Small intestine (tissue), 7 donors: ENCODE measurements at regions not wholly inside any gene's neighbourhood (a gene's known extent, or its start where the extent isn't known, plus 50 kb on each side); places are given as distances from the start of the nearest gene placed in this dataset.
"Not testable (repeated sequence)": the region's sequence is repeated elsewhere in the genome, so short reads cannot be mapped to it uniquely, and the experiment has no call there.

Source experiments
- DNase-seq, 2 donors: peaks; one replicate each; pipeline versions ENCODE4 v3.0.0 to v3.0.0-alpha.2; 2013
- FAIRE-seq: peaks from 2 replicates; lab custom pipeline; 2012; peaks lifted over from hg19 to GRCh38; lab: Jason Lieb, UNC
- H3K27ac ChIP-seq, 3 donors: one replicate each; pipeline ENCODE4 v1.5.1; 2013; ENCODE audit warnings: low read length in 2 of 3, mild to moderate bottlenecking in 2 of 3, control low read depth in 1 of 3, inconsistent platforms in 1 of 3, low read depth in 1 of 3, moderate library complexity in 1 of 3
- H3K27me3 ChIP-seq, 3 donors: one replicate each; pipeline ENCODE4 v1.6.1; 2013; ENCODE audit warnings: low read length in 3 of 3, inconsistent platforms in 1 of 3; ENCODE audit not compliant: control insufficient read depth in 3 of 3, insufficient read depth in 3 of 3
- H3K36me3 ChIP-seq, 3 donors: one replicate each; pipeline ENCODE4 v1.6.1; 2013; ENCODE audit warnings: low read length in 3 of 3, inconsistent platforms in 1 of 3, low read depth in 1 of 3, mild to moderate bottlenecking in 1 of 3, moderate library complexity in 1 of 3; ENCODE audit not compliant: control insufficient read depth in 3 of 3, insufficient read depth in 2 of 3
- H3K4me1 ChIP-seq, 3 donors: one replicate each; pipeline ENCODE4 v1.6.1; 2013; ENCODE audit warnings: low read length in 2 of 3, inconsistent platforms in 1 of 3, low read depth in 1 of 3, mild to moderate bottlenecking in 1 of 3, moderate library complexity in 1 of 3; ENCODE audit not compliant: control insufficient read depth in 3 of 3, insufficient read depth in 2 of 3
- H3K4me3 ChIP-seq, 3 donors: one replicate each; pipeline ENCODE4 v1.5.1; 2013; ENCODE audit warnings: low read length in 3 of 3, control low read depth in 1 of 3, inconsistent platforms in 1 of 3, low read depth in 1 of 3, mild to moderate bottlenecking in 1 of 3, moderate library complexity in 1 of 3
- H3K9me3 ChIP-seq, 2 donors: one replicate each; pipeline ENCODE4 v1.6.1; 2013; ENCODE audit warnings: low read depth in 1 of 2, low read length in 1 of 2; ENCODE audit not compliant: control insufficient read depth in 2 of 2, insufficient read depth in 1 of 2
- WGBS, 3 donors: extraction: QIAGEN DNeasy Blood & Tissue Kit; methylation state at CpG; one replicate each; pipeline ENCODE4 v1.1.7; 2013; 5-methylcytosine and 5-hydroxymethylcytosine counted together
- donor health status: healthy with polysubstance abuse.
- donor health status: control.
- donor health status: control.
- donor health status: Bipolar disorder and iron deficiency.
- donor health status: healthy.

GRCh38 chr14:19169561-19170362, 202.5 kb downstream of the POTEM start:
- H3K4me1 ChIP-seq, H3K4me3 ChIP-seq, H3K36me3 ChIP-seq, FAIRE-seq, H3K27ac ChIP-seq, H3K27me3 ChIP-seq: not testable (repeated sequence)
- WGBS, 3 donors = 72 to 83% (median 74%) methylated on average over 7 of the region's 7 CpGs
- peaks cover 1 to 25% of the 10 kb centered on the region in 2 donors for H3K9me3 ChIP-seq
- peak in 1 of 2 donors; percentile 0 for DNase-seq

- not testable (repeated sequence) for FAIRE-seq
Observed at GRCh38 chr14:19172745-19173144, 205.5 kb downstream of the POTEM start.

GRCh38 chr14:19173188-19173587, 206.0 kb downstream of the POTEM start:
- H3K4me1 ChIP-seq, H3K4me3 ChIP-seq, H3K27me3 ChIP-seq, DNase-seq, H3K27ac ChIP-seq, H3K36me3 ChIP-seq, FAIRE-seq: not testable (repeated sequence)
- WGBS, 3 donors = 80 to 89% (median 86%) methylated on average over 2 of the region's 3 CpGs
- peaks cover 1 to 13% of the 10 kb centered on the region in 2 donors for H3K9me3 ChIP-seq

More at GRCh38 chr14:19172745-19173144, 205.5 kb downstream of the POTEM start:
- peaks cover 1 to 17% of the 10 kb centered on the region in 2 donors for H3K9me3 ChIP-seq
- H3K36me3 ChIP-seq, H3K4me1 ChIP-seq, DNase-seq, H3K27ac ChIP-seq, H3K27me3 ChIP-seq, H3K4me3 ChIP-seq: not testable (repeated sequence)

GRCh38 chr14:19177435-19177834, 210.2 kb downstream of the POTEM start:
- H3K36me3 ChIP-seq, H3K27ac ChIP-seq, H3K4me1 ChIP-seq, H3K9me3 ChIP-seq, FAIRE-seq, DNase-seq, H3K27me3 ChIP-seq, H3K4me3 ChIP-seq: not testable (repeated sequence)
- 51 to 64% (median 62%) methylated on average over 4 to 5 of the region's 6 CpGs for WGBS, 3 donors

DNA sequence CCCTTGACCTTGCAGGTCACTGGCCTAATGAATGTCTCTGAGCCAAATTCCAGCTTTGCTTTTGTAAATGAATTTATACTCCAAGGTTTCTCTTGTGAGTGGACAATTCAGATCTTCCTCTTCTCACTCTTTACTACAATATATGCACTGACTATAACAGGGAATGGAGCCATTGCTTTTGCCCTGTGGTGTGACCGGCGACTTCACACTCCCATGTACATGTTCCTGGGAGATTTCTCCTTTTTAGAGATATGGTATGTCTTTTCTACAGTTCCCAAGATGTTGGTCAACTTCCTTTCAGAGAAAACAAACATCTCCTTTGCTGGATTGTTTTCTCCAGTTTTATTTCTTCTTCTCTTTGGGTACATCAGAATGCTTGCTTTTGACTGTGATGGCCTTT, 213.1 kb downstream of the POTEM start:
- H3K4me1 ChIP-seq, H3K27ac ChIP-seq, H3K4me3 ChIP-seq, DNase-seq, H3K27me3 ChIP-seq, H3K36me3 ChIP-seq, FAIRE-seq, H3K9me3 ChIP-seq: not testable (repeated sequence)
- WGBS, 3 donors = 68 to 74% (median 74%) methylated on average over 2 of the region's 2 CpGs

GRCh38 chr14:19180881-19181280, 213.6 kb downstream of the POTEM start:
- not testable (repeated sequence) for H3K27me3 ChIP-seq, H3K4me3 ChIP-seq, H3K9me3 ChIP-seq, H3K36me3 ChIP-seq, H3K4me1 ChIP-seq, DNase-seq, H3K27ac ChIP-seq, FAIRE-seq
- 33 to 41% (median 40%) methylated on average over 3 of the region's 3 CpGs for WGBS, 3 donors

DNA sequence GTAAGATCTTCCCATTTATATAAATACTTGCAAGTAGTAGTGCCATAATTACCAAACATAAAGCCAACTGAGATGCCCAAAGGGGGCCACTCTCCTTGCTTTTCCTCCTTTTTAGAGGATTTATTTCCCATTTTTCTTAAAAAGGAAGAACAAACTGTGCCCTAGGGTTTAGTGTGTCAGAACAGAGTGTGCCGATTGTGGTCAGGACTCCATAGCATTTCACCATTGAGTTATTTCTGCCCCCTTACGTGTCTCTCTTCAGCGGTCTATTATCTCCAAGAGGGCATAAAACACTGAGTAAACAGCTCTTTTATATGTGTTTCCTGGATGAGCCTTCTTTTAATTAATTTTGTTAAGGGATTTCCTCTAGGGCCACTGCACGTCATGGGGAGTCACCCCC, 227.9 kb downstream of the POTEM start:
- DNase-seq, H3K27ac ChIP-seq, H3K36me3 ChIP-seq, H3K9me3 ChIP-seq, H3K27me3 ChIP-seq, H3K4me1 ChIP-seq, H3K4me3 ChIP-seq, FAIRE-seq: not testable (repeated sequence)
- WGBS, 3 donors = 83 to 85% (median 83%) methylated on average over 3 of the region's 4 CpGs

DNA sequence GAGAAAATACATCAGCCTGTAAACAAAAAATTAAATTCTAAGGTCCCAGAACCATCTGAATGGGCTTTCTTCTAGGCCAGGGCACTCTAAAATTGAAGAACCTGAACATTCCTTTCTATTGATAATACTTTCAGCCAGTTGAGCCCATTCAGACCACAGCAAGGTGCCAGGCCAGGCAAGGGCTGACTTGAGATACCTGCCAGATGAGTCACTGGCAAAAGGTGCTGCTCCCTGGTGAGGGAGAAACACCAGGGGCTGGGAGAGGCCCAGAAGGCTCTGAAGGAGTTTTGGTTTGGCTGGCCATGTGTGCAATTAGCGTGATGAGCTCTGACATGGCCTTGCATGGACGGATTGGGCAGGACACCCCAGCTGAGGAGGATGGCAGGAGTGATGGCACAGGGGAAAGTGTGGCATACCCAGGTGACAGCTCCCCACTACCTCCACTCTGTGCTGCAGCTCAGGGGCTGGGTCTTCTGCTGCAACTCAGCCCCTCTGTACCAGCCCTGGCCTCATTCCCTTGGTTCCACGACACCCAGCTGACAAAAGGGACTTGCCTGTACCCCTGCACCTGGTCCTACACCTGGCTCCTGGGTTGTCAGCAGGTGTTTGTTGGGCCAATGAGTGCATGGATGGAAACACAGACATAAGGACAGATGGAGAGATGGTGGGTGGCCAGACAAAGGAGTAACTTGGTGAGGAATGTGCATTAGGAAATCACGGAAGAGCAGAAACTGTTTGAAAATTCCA, 230.4 kb downstream of the POTEM start:
- FAIRE-seq, H3K4me3 ChIP-seq: not testable (repeated sequence)

More for the DNA sequence above, 230.4 kb downstream of the POTEM start:
- H3K9me3 ChIP-seq, H3K4me1 ChIP-seq, H3K27me3 ChIP-seq, H3K27ac ChIP-seq, H3K36me3 ChIP-seq, DNase-seq: not testable (repeated sequence)
- 54 to 71% (median 61%) methylated on average over 2 to 3 of the region's 4 CpGs for WGBS, 3 donors
